HG03135 (cell line): ENCODE measurements at regions not wholly inside any gene's neighbourhood (a gene's known extent, or its start where the extent isn't known, plus 50 kb on each side); places are given as distances from the start of the nearest gene placed in this dataset.
"Not testable (repeated sequence)": the region's sequence is repeated elsewhere in the genome, so short reads cannot be mapped to it uniquely, and the experiment has no call there.

Experiments used
- ATAC-seq: cut with Tn5 transposase; IDR thresholded peaks from one replicate; pipeline ENCODE4 v1.9.1; 2021; ENCODE audit warnings: mild to moderate bottlenecking, moderate library complexity; ENCODE audit not compliant: unreplicated experiment

DNA sequence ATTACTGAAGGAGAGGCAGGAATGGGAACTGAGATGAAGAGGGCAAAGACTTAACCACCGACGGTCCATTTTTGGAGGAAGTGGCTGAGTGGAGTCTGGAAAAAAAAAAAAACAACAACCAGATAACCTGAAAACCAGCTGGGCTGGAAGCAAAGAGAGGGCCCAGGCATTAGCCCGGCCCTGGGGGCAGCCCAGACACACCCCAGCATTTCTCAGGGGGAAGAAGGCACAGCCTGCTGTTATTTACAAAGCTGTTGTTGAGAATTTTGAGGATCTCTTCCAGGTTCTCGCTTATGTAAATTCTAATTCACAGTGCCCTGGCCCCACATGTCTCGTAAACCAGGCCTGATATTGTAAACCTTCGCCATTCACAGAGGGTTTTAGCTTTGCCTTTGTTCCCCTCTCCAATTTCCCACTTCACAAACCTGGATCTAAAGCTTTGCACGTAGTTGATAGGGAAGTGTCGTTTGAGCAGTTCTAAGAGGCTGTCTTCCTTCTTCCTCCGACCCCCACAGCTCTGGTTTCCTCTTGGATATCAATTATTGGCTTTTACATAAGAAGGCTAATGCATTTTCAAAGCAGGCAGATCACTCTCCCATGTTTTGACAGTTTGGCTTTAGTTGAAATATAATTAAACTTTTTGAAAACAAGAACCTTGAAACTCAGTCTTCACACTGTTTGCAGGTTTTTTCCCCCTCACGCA lies 161.8 kb upstream of the IRF2BP2 start:
- ATAC-seq = no peak

GRCh38 chr1:234770924-234771540 lies 161.1 kb upstream of the IRF2BP2 start:
- no peak for ATAC-seq

DNA sequence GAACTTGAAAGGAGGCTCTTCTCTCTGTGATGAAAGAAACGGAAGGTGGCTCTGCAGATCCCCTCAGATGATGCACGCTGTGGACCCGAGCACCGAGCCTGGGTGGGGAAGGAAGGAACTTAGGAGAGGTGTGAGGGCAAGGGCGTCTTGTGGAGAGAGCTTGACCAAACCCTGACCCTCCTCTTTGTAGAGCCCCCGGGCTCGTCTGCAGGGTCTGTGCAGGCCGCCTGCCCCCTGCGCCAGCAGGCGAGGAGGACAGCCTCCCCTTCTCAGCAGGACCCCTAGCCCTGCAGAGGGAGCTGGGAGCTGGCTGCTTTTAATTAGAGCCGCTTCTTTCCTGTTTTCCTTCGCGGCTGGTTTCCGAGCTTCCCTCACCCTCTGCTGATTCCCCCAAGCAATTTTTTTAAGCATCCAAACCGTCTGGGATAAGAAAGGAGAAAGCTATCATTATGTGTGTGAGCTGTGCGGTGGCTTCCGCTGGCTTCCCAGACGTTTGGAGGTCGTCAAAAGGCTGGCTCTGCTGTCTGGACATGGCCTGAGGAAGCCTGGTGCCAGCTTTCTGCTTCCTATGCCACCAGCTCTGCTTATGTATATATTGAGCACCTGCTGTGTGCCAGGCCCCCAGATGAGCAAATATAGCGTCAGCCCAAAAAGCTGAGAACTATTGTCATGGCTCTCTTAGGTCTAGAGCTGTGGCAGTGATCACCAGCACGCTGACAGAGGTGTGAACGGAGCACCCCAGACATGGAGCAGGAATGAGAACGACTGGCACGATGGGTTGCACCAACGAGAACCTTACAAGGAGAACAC lies 160.2 kb upstream of the IRF2BP2 start:
- no peak for ATAC-seq

GRCh38 chr1:234769284-234769985 lies 159.5 kb upstream of the IRF2BP2 start:
- no peak for ATAC-seq

DNA sequence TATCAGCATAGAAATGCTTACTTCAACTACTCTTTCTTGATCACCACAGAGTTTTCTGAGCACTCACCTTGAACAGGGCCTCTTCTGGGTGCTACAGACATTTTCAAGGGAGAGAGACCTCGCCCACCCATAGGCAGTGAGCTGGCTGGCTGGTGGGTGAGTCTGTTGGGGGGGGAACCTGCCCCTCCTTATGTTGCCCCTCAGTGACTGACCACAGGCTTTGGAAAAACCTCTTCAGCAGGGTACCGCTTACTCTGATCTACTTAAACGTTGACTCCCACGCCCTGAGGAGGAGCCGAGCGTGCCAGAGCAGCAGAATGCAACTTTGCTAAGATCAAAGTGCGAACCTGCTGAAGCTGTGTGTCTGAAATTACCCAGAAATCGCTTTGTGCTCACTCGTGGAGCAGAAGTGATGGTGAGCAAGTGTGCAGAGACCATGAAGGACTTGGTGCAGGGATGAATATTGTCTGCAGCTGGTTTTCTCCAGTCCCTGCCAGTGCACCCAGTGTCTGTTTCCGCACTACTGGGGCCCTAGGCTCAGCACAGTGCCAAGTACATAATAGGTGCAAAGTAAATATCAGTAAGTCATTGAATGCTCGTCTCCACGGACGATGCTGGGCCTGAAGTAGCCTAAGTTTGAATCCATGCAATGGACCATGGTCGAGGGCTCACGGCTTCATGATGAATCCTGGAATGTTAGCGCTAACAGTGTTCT lies 158.7 kb upstream of the IRF2BP2 start:
- no peak for ATAC-seq

DNA sequence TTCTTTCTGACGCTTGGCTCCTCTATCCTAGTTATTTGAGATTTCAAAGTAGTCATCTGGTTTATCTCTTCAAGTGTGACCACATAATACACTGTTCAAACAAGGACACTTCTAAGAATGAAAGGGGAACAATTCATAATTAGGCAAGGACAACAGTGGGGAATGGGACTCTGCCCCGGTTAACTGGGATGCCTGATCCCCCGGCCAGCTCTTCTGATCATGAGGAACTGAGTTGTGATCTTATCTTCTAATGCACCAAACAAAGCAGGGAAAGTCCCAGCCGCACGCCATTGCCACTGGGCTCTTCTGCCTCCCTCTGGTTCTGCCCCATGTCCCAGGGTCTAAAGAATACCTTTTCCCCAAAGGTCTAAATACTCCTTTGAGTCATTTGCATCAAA lies 158.2 kb upstream of the IRF2BP2 start:
- ATAC-seq = no peak

DNA sequence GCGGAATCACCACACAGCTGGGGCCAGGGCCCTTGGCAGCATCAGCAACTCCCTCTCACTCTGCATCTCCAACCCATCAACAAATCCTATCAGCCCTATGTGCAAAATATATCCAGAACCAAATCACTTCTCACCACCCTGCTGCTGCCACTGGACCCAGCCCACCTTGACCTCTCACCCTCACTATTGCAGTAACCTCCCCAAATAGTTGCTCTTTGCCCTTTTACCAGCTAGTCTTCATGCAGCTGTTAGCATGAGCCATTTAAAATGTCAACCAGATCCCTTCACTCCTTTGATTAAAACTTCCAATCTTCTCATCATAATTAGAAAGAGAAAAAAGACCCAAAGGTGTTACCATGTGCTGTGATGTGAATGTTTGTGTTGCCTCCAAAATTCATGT lies 155.7 kb upstream of the IRF2BP2 start:
- ATAC-seq = no peak

GRCh38 chr1:234765181-234765580 lies 155.2 kb upstream of the IRF2BP2 start:
- no peak for ATAC-seq

DNA sequence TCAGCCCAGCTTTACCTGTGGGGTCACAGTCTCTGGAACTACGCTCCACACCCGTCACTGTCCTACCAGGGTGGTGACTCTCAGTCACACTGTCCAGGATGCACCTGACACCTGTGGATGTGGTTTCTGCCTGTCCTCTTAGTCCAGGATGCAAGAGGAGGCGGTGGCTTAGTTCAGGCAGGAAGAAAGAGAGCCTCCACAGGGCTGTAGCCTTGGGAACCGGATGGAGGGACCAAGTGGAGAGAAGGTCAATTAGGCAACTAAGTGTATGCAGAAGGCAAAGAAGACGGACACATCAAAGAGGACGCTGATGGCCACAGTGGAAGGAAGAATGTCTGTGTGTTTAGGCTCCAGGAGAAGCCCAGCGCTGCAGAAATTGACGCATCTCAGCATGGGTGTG lies 153.9 kb upstream of the IRF2BP2 start:
- no peak for ATAC-seq

- no peak for ATAC-seq
Measured at GRCh38 chr1:234763367-234763766, 153.4 kb upstream of the IRF2BP2 start.

- not testable (repeated sequence) for ATAC-seq
Measured at GRCh38 chr1:234762127-234762526, 152.1 kb upstream of the IRF2BP2 start.

GRCh38 chr1:234760303-234760723 lies 150.3 kb upstream of the IRF2BP2 start:
- no peak for ATAC-seq

- no peak for ATAC-seq
Measured at GRCh38 chr1:234759888-234760287, 149.9 kb upstream of the IRF2BP2 start.

GRCh38 chr1:234758851-234759250 lies 148.9 kb upstream of the IRF2BP2 start:
- no peak for ATAC-seq

DNA sequence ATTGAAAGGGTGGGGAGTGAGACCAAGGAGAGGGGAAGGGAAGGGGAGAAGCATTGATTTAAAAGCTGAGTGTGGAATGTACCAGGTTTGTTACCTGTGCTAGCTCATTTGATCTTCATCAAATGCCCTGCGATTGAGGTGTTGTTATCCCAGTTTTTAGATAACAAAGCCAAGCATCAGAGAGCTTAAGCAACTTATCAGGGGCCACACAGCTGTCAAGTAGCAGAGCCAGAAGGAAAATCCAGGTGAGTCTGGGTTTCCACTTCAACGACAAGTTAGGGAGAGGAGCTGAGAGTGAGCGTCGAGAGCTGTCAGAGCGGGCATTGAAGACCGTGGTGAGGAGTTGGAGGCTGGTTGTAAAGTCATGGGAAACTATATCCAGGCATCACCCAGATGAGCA lies 146.9 kb upstream of the IRF2BP2 start:
- ATAC-seq = no peak

GRCh38 chr1:234756066-234756774 lies 146.2 kb upstream of the IRF2BP2 start:
- ATAC-seq = no peak

DNA sequence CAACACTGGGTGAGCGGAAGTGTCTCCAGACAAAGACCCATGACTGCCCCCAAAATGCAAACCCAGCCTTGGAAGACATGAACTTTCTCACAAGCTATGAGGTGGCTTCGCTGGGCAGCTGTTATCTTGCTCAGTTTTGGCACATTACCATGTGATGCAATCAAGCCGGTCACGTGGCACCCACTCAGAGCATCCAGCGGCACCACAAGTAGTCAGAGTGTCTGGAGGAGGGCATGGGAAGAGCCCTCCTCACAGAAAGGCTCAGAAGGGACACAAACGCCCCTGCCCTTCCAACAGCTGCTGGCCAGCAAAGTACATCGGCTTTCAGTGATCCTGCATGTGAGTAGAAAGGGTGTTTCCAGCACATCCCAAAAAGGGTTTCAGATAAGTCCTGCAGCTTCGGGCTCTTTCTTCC lies 145.5 kb upstream of the IRF2BP2 start:
- no peak for ATAC-seq

GRCh38 chr1:234753979-234754378 lies 144.0 kb upstream of the IRF2BP2 start:
- no peak for ATAC-seq

- no peak for ATAC-seq
Measured at GRCh38 chr1:234752927-234753326, 142.9 kb upstream of the IRF2BP2 start.

- no peak for ATAC-seq
Measured at GRCh38 chr1:234751678-234752077, 141.7 kb upstream of the IRF2BP2 start.
